ENCODE measurements at regions not wholly inside any gene's neighbourhood (a gene's known extent, or its start where the extent isn't known, plus 50 kb on each side); places are given as distances from the start of the nearest gene placed in this dataset.

- DNase-seq (ENCODE audit: low spot score): no peak
- TF ChIP-seq EZH2 (IDR thresholded peaks at IDR 0.05; ENCODE audit: borderline replicate concordance, low read depth, low read length, poor library complexity, severe bottlenecking) (no peak), CTCF (conservative IDR thresholded peaks at IDR 0.05; ENCODE audit: low read depth, low read length) (no peak)
- intact Hi-C loops (cut with micrococcal nuclease; ENCODE audit: unreplicated experiment): no loop called here
- ChIA-PET POLR2A (ENCODE audit: low non-redundant PET) (no interaction called here), CTCF (no interaction called here)
- Histone ChIP-seq H3K36me3 (ENCODE audit: insufficient read depth, low read length, poor library complexity, severe bottlenecking) (no peaks in the 10 kb centered on the region), H3K9me3 (ENCODE audit: low read depth, low read length, poor library complexity, severe bottlenecking) (no peaks in the 10 kb centered on the region), H3K27me3 (replicated peaks; ENCODE audit: insufficient read depth, low read depth, low read length, poor library complexity) (no peaks in the 10 kb centered on the region), H3K27ac (ENCODE audit: low read depth, low read length, poor library complexity, severe bottlenecking) (no peak overlapping the region), H3K4me1 (ENCODE audit: insufficient read depth, low read length, poor library complexity, severe bottlenecking) (peaks cover 8% of the 10 kb centered on the region), H3K4me3 (ENCODE audit: low read depth, low read length, poor library complexity, severe bottlenecking) (no peak overlapping the region)
- BruUV-seq (replicated peaks): no TSS peak
These were observed 58.2 kb upstream of the PTCH1 start for GRCh38 chr9:95574866-95575553.

GRCh38 chr9:95574176-95574575, 57.4 kb upstream of the PTCH1 start:
- TF ChIP-seq EZH2 (IDR thresholded peaks at IDR 0.05; ENCODE audit: borderline replicate concordance, low read depth, low read length, poor library complexity, severe bottlenecking) (no peak), CTCF (conservative IDR thresholded peaks at IDR 0.05; ENCODE audit: low read depth, low read length) (peak; percentile 47)
- DNase-seq (ENCODE audit: low spot score): peak; percentile 31
- no peak overlapping the region for H3K27ac ChIP-seq (ENCODE audit: low read depth, low read length, poor library complexity, severe bottlenecking)
- H3K4me1 ChIP-seq (ENCODE audit: insufficient read depth, low read length, poor library complexity, severe bottlenecking): peaks cover 8% of the 10 kb centered on the region
- no TSS peak for BruUV-seq (replicated peaks)
- no peaks in the 10 kb centered on the region for H3K9me3 ChIP-seq (ENCODE audit: low read depth, low read length, poor library complexity, severe bottlenecking)
- no peak overlapping the region for H3K4me3 ChIP-seq (ENCODE audit: low read depth, low read length, poor library complexity, severe bottlenecking)
- H3K36me3 ChIP-seq (ENCODE audit: insufficient read depth, low read length, poor library complexity, severe bottlenecking): no peaks in the 10 kb centered on the region
- intact Hi-C loops (cut with micrococcal nuclease; ENCODE audit: unreplicated experiment): no loop called here
- no peaks in the 10 kb centered on the region for H3K27me3 ChIP-seq (replicated peaks; ENCODE audit: insufficient read depth, low read depth, low read length, poor library complexity)
- ChIA-PET POLR2A (ENCODE audit: low non-redundant PET) (no interaction called here), CTCF (no interaction called here)

GRCh38 chr9:95573463-95573862, 56.7 kb upstream of the PTCH1 start:
- BruUV-seq (replicated peaks): no TSS peak
- DNase-seq (ENCODE audit: low spot score): no peak
- Histone ChIP-seq H3K36me3 (ENCODE audit: insufficient read depth, low read length, poor library complexity, severe bottlenecking) (no peaks in the 10 kb centered on the region), H3K27ac (ENCODE audit: low read depth, low read length, poor library complexity, severe bottlenecking) (no peak overlapping the region), H3K27me3 (replicated peaks; ENCODE audit: insufficient read depth, low read depth, low read length, poor library complexity) (no peaks in the 10 kb centered on the region), H3K4me3 (ENCODE audit: low read depth, low read length, poor library complexity, severe bottlenecking) (no peak overlapping the region), H3K9me3 (ENCODE audit: low read depth, low read length, poor library complexity, severe bottlenecking) (no peaks in the 10 kb centered on the region), H3K4me1 (ENCODE audit: insufficient read depth, low read length, poor library complexity, severe bottlenecking) (peaks cover 8% of the 10 kb centered on the region)
- intact Hi-C loops (cut with micrococcal nuclease; ENCODE audit: unreplicated experiment): no loop called here
- ChIA-PET CTCF (no interaction called here), POLR2A (ENCODE audit: low non-redundant PET) (no interaction called here)
- TF ChIP-seq CTCF (conservative IDR thresholded peaks at IDR 0.05; ENCODE audit: low read depth, low read length): no peak
- TF ChIP-seq EZH2 (IDR thresholded peaks at IDR 0.05; ENCODE audit: borderline replicate concordance, low read depth, low read length, poor library complexity, severe bottlenecking): no peak

Measured in A673 (cell line).